Fibroblast of villous mesenchyme (primary cell): ENCODE measurements at regions not wholly inside any gene's neighbourhood (a gene's known extent, or its start where the extent isn't known, plus 50 kb on each side); places are given as distances from the start of the nearest gene placed in this dataset.

Experiments used
- DNase-seq: peaks from one replicate; pipeline ENCODE4 v3.0.0-alpha.2; 2010; ENCODE audit warnings: low read depth
- H3K4me3 ChIP-seq: 2 replicates; pipeline ENCODE4 v1.5.1; 2011; ENCODE audit warnings: low read depth, mild to moderate bottlenecking, low read length
- TF ChIP-seq, protein P1 (sequence below): IDR thresholded peaks from 2 replicates; pipeline ENCODE4 v1.5.1; 2012; ENCODE audit warnings: low read depth, mild to moderate bottlenecking, low read length; ENCODE audit not compliant: insufficient read depth

- H3K4me3 ChIP-seq, result no peak overlapping the region
- DNase-seq, result peak; percentile 70
- TF ChIP-seq, protein P1, sequence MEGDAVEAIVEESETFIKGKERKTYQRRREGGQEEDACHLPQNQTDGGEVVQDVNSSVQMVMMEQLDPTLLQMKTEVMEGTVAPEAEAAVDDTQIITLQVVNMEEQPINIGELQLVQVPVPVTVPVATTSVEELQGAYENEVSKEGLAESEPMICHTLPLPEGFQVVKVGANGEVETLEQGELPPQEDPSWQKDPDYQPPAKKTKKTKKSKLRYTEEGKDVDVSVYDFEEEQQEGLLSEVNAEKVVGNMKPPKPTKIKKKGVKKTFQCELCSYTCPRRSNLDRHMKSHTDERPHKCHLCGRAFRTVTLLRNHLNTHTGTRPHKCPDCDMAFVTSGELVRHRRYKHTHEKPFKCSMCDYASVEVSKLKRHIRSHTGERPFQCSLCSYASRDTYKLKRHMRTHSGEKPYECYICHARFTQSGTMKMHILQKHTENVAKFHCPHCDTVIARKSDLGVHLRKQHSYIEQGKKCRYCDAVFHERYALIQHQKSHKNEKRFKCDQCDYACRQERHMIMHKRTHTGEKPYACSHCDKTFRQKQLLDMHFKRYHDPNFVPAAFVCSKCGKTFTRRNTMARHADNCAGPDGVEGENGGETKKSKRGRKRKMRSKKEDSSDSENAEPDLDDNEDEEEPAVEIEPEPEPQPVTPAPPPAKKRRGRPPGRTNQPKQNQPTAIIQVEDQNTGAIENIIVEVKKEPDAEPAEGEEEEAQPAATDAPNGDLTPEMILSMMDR, result peak; percentile 68
Observed at GRCh38 chr2:56009758-56010458, 86.3 kb upstream of the EFEMP1 start.

DNA sequence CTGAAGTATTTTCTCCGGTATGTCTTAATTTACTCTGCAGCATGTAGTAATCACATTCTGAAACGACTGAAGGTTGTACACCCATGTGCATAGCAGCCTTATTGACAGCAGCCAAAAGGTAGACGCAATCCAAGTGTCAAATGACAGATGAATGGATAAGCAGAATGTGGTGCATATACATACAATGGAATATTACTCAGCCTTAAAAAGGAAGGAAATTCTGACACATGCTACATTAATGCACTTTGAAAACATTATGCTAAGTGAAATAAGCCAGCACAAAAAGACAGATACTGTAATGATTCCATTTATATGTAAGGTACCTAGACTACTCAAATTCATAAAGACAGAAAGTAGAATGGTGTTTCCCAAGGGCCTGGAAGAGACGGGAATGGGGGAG, 88.0 kb upstream of the EFEMP1 start:
- no peak overlapping the region for H3K4me3 ChIP-seq
- TF ChIP-seq, protein P1, result no peak

GRCh38 chr2:56012221-56012765, 88.7 kb upstream of the EFEMP1 start:
- no peak for DNase-seq
- TF ChIP-seq, protein P1, result no peak
- H3K4me3 ChIP-seq, result no peak overlapping the region

More for the DNA sequence above, 88.0 kb upstream of the EFEMP1 start:
- no peak for DNase-seq

DNA sequence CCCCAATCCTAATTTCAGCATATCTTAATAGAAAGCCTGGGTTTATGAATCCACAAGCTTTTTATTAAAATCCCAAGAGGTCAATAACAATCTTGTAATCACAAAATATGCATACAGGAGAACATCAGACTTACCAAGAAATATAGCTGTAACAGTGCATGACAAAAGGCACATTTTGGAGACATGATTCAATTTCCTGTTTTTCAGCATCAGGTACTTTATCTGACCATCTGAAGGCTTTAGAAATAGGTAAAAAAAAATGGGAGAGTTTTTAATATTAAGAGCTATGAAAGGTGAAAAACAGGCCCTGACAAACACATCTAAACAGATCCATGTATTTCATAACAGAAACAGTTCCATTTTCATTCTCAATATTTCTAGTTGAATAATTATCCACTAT, 89.9 kb upstream of the EFEMP1 start:
- no peak for DNase-seq
- TF ChIP-seq, protein P1, result no peak

DNA sequence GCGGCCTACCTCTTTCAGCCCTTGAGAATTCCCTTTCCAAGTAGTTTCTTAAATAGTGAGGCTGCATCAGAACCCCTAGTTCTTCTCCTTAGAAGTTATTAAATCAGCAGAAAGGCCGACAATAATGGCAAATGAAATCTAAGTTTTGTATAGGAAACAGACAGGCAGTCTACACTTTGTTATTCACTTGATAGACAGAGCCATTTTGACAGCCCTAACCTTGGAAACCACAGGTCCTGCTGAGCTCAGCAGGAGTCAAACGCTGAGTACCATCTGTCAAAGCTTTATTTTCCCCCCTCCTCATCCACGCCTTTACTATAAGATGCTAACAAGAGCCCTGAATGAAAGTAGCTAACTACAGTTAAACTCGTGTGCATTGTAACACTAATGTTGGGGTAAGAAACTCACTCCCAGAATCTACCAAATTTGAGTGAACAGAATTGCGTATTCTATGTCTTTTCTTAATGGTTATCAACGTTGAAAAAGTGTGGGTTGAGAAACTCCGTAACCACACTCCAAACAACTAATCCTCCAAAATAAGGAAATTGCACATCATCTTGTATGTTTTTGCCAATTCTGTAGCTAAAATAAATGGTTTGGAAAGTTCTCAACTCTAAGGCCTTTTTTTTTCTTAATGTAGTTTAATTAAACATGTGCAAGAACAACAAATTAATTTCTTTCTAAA, 90.6 kb upstream of the EFEMP1 start:
- DNase-seq, result no peak
- no peak overlapping the region for H3K4me3 ChIP-seq
- TF ChIP-seq, protein P1, result no peak

More for the DNA sequence above, 89.9 kb upstream of the EFEMP1 start:
- H3K4me3 ChIP-seq, result no peak overlapping the region

GRCh38 chr2:56015711-56016115, 92.1 kb upstream of the EFEMP1 start:
- TF ChIP-seq, protein P1, result no peak
- no peak for DNase-seq
- H3K4me3 ChIP-seq, result no peak overlapping the region
